ENCODE measurements at regions not wholly inside any gene's neighbourhood (a gene's known extent, or its start where the extent isn't known, plus 50 kb on each side); places are given as distances from the start of the nearest gene placed in this dataset.
A peak's percentile ranks its signal among the peaks of the same experiment; 100 is the strongest.

- DNase-seq (ENCODE audit: low read depth) = no peak
Observed at GRCh38 chr2:173770947-173771678, 194.1 kb downstream of the SP3 start.

- no peak for DNase-seq (ENCODE audit: low read depth)
Observed at GRCh38 chr2:173772205-173772604, 193.0 kb downstream of the SP3 start.

GRCh38 chr2:173773076-173773475 is 192.1 kb downstream of the SP3 start:
- DNase-seq (ENCODE audit: low read depth) = no peak

- DNase-seq (ENCODE audit: low read depth) = no peak
Observed at GRCh38 chr2:173775440-173775839, 189.7 kb downstream of the SP3 start.

- DNase-seq (ENCODE audit: low read depth) = no peak
Observed at GRCh38 chr2:173782681-173783080, 182.5 kb downstream of the SP3 start.

GRCh38 chr2:173783382-173783781 is 181.8 kb downstream of the SP3 start:
- DNase-seq (ENCODE audit: low read depth) = no peak

GRCh38 chr2:173785813-173786212 is 179.4 kb downstream of the SP3 start:
- no peak for DNase-seq (ENCODE audit: low read depth)

GRCh38 chr2:173791502-173791901 is 173.7 kb downstream of the SP3 start:
- no peak for DNase-seq (ENCODE audit: low read depth)

- DNase-seq (ENCODE audit: low read depth) = no peak
Observed at GRCh38 chr2:173792166-173792565, 173.0 kb downstream of the SP3 start.

GRCh38 chr2:173792741-173793140 is 172.4 kb downstream of the SP3 start:
- no peak for DNase-seq (ENCODE audit: low read depth)

GRCh38 chr2:173793709-173794565 is 171.2 kb downstream of the SP3 start:
- no peak for DNase-seq (ENCODE audit: low read depth)

- DNase-seq (ENCODE audit: low read depth) = no peak
Observed at GRCh38 chr2:173797586-173798263, 167.4 kb downstream of the SP3 start.

GRCh38 chr2:173802518-173802917 is 162.7 kb downstream of the SP3 start:
- DNase-seq (ENCODE audit: low read depth) = no peak

GRCh38 chr2:173803449-173803848 is 161.7 kb downstream of the SP3 start:
- no peak for DNase-seq (ENCODE audit: low read depth)

- DNase-seq (ENCODE audit: low read depth) = peak; percentile 2
Observed at GRCh38 chr2:173806761-173807160, 158.4 kb downstream of the SP3 start.

GRCh38 chr2:173808718-173809117 is 156.5 kb downstream of the SP3 start:
- DNase-seq (ENCODE audit: low read depth) = no peak

- no peak for DNase-seq (ENCODE audit: low read depth)
Observed at GRCh38 chr2:173812321-173812720, 152.9 kb downstream of the SP3 start.

- DNase-seq (ENCODE audit: low read depth) = no peak
Observed at GRCh38 chr2:173814306-173814705, 150.9 kb downstream of the SP3 start.

GRCh38 chr2:173815772-173816171 is 149.4 kb downstream of the SP3 start:
- DNase-seq (ENCODE audit: low read depth) = peak; percentile 7

GRCh38 chr2:173817582-173817981 is 147.6 kb downstream of the SP3 start:
- DNase-seq (ENCODE audit: low read depth) = no peak

GRCh38 chr2:173818285-173818684 is 146.9 kb downstream of the SP3 start:
- DNase-seq (ENCODE audit: low read depth) = no peak

GRCh38 chr2:173819852-173820251 is 145.3 kb downstream of the SP3 start:
- DNase-seq (ENCODE audit: low read depth) = no peak

GRCh38 chr2:173821451-173821850 is 143.7 kb downstream of the SP3 start:
- no peak for DNase-seq (ENCODE audit: low read depth)

Measured in amniotic epithelial cell (primary cell).